CD4-positive, alpha-beta T cell (primary cell): ENCODE measurements at regions not wholly inside any gene's neighbourhood (a gene's known extent, or its start where the extent isn't known, plus 50 kb on each side); places are given as distances from the start of the nearest gene placed in this dataset.
"Not testable (repeated sequence)": the region's sequence is repeated elsewhere in the genome, so short reads cannot be mapped to it uniquely, and the experiment has no call there.

Source experiments
- ATAC-seq: fragments of 200-7000 bp; cut with Tn5 transposase; one replicate; pipeline ENCODE4 v1.10.0; 2022; ENCODE audit warnings: mild to moderate bottlenecking; ENCODE audit not compliant: poor library complexity
- CTCF ChIA-PET: fragments of 350-600 bp; sonication (Branson Sonifier 250); formaldehyde crosslinking; loops from one replicate; lab custom pipeline; 2021; ENCODE audit warnings: antibody characterized with exemption, inconsistent platforms; lab: Charles Lee
- POLR2A ChIA-PET: fragments of 350-600 bp; sonication (Branson Sonifier 250); formaldehyde crosslinking; loops from one replicate; lab custom pipeline; 2021; ENCODE audit warnings: antibody characterized with exemption, inconsistent platforms; lab: Charles Lee
- DNase-seq, 14 experiments: peaks; one replicate each; pipeline ENCODE4 v3.0.0-alpha.2; 2013 to 2020; ENCODE audit warnings: mixed read lengths in 2 of 14
- H3K27ac ChIP-seq, 2 donors: one replicate each; pipeline versions ENCODE4 v1.5.1 to v1.7.0; 2013; ENCODE audit warnings: low read length in 2 of 2, low read depth in 1 of 2, mild to moderate bottlenecking in 1 of 2
- H3K27me3 ChIP-seq, 2 experiments: 1 replicate in 1 of 2; 2 replicates in 1 of 2; pipeline versions ENCODE4 v1.6.1 to v1.7.0; 2013; ENCODE audit warnings: low read length in 2 of 2, control low read depth in 1 of 2, mild to moderate bottlenecking in 1 of 2, moderate library complexity in 1 of 2; ENCODE audit not compliant: insufficient read depth in 2 of 2, control insufficient read depth in 1 of 2
- H3K36me3 ChIP-seq: one replicate; pipeline ENCODE4 v1.6.1; 2013; ENCODE audit warnings: low read length, control low read depth; ENCODE audit not compliant: insufficient read depth
- H3K4me1 ChIP-seq: one replicate; pipeline ENCODE4 v1.6.1; 2013; ENCODE audit warnings: low read length, control low read depth; ENCODE audit not compliant: insufficient read depth
- H3K4me3 ChIP-seq: one replicate; pipeline ENCODE4 v1.5.1; 2013; ENCODE audit warnings: mild to moderate bottlenecking, low read length, moderate library complexity
- H3K9me3 ChIP-seq, 2 experiments: 1 replicate in 1 of 2; 2 replicates in 1 of 2; pipeline versions ENCODE4 v1.6.1 to v1.7.0; 2013; ENCODE audit warnings: low read length in 2 of 2, mild to moderate bottlenecking in 2 of 2, control low read depth in 1 of 2, moderate library complexity in 1 of 2; ENCODE audit not compliant: control insufficient read depth in 1 of 2, insufficient read depth in 1 of 2
- H3K27ac Mint-ChIP-seq: one replicate; pipeline ENCODE4 v1.8.0; 2020; ENCODE audit warnings: mixed read lengths
- H3K27me3 Mint-ChIP-seq: one replicate; pipeline ENCODE4 v1.8.0; 2021; ENCODE audit warnings: mixed read lengths
- H3K36me3 Mint-ChIP-seq: one replicate; pipeline ENCODE4 v1.8.0; 2021; ENCODE audit warnings: low read depth, mixed read lengths
- H3K4me1 Mint-ChIP-seq: one replicate; pipeline ENCODE4 v1.8.0; 2021; ENCODE audit warnings: low read depth, mixed read lengths
- H3K4me3 Mint-ChIP-seq: one replicate; pipeline ENCODE4 v1.8.0; 2020; ENCODE audit warnings: mild to moderate bottlenecking, mixed read lengths
- H3K9me3 Mint-ChIP-seq: one replicate; pipeline ENCODE4 v1.8.0; 2020; ENCODE audit warnings: mixed read lengths
- intact Hi-C, 2 experiments: fragments of 100-400 bp; cut with DNase I in 1 of 2; cut with micrococcal nuclease in 1 of 2; formaldehyde crosslinking; loops; one replicate each; pipeline versions ENCODE4 v1.15.1 to v1.9.0; 2023 to 2025; cut with DNase I, micrococcal nuclease
- TF ChIP-seq, protein P1 (sequence below): fragments of 200-600 bp; IDR thresholded peaks from one replicate; pipeline ENCODE4 v1.8.0; 2022; ENCODE audit warnings: antibody characterized with exemption, mild to moderate bottlenecking

DNA sequence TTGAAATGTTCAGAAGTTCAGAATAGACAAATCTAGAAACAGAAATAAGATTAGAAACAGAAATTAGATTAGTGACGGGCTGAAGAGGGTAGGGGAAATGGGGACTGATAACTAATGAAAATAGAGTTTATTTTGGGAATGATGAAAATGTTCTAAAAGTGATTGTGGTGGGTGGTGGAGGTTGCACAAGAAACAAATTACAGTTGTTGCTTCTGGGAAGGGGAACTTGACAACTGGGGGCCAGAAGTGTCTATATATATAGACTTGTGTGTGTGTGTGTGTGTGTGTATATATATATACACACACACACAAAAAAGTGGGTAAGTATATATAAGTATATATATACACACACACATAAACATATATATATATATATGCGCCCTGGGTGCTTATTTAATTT, 86.5 kb upstream of the RREB1 start:
- no peak overlapping the region for H3K4me3 ChIP-seq
- H3K27ac Mint-ChIP-seq, result no peak overlapping the region
- H3K36me3 Mint-ChIP-seq, result no peaks in the 10 kb centered on the region
- DNase-seq (no peak), ATAC-seq (no peak)
- no peaks in the 10 kb centered on the region for H3K4me1 ChIP-seq
- TF ChIP-seq, protein P1, sequence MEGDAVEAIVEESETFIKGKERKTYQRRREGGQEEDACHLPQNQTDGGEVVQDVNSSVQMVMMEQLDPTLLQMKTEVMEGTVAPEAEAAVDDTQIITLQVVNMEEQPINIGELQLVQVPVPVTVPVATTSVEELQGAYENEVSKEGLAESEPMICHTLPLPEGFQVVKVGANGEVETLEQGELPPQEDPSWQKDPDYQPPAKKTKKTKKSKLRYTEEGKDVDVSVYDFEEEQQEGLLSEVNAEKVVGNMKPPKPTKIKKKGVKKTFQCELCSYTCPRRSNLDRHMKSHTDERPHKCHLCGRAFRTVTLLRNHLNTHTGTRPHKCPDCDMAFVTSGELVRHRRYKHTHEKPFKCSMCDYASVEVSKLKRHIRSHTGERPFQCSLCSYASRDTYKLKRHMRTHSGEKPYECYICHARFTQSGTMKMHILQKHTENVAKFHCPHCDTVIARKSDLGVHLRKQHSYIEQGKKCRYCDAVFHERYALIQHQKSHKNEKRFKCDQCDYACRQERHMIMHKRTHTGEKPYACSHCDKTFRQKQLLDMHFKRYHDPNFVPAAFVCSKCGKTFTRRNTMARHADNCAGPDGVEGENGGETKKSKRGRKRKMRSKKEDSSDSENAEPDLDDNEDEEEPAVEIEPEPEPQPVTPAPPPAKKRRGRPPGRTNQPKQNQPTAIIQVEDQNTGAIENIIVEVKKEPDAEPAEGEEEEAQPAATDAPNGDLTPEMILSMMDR, result no peak
- no peaks in the 10 kb centered on the region for H3K4me1 Mint-ChIP-seq
- no peak overlapping the region for H3K4me3 Mint-ChIP-seq
- no peaks in the 10 kb centered on the region for H3K9me3 Mint-ChIP-seq
- ChIA-PET CTCF (no interaction called here), POLR2A (no interaction called here)
- H3K27me3 ChIP-seq, result peaks cover 0 to 6% of the 10 kb centered on the region in 2 experiments
- no peaks in the 10 kb centered on the region for H3K9me3 ChIP-seq
- intact Hi-C loops, result no loop called here
- peaks cover 4% of the 10 kb centered on the region for H3K27me3 Mint-ChIP-seq
- H3K36me3 ChIP-seq, result no peaks in the 10 kb centered on the region
- no peak overlapping the region for H3K27ac ChIP-seq

DNA sequence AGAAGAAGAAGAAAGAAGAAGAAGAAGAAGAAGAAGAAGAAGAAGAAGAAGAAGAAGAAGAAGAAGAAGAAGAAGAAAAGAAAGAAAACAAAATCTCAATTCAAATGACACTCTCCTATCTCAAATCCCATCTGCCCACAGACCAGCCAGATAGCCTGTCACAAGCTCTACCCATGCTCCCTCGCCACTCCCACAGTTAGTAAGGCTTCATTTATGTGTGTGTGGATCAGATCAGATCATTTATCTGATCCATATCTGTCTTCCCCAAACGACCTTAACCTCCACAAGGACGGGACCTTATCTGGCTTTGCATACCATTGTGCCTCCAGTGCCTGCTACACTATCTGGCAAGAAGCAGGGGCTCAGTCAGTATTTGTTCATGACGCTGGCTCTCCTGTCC, 81.9 kb upstream of the RREB1 start:
- ChIA-PET POLR2A (interaction anchor here (0.7 kb wide), 1 partner anchor 37 kb away, joined by 3 read pairs; no protein-coding TSS in a partner anchor), CTCF (no interaction called here)
- intact Hi-C loops, result no loop called here
- TF ChIP-seq, protein P1, result no peak
- no peak overlapping the region for H3K27ac ChIP-seq
- no peaks in the 10 kb centered on the region for H3K4me1 ChIP-seq
- ATAC-seq (no peak), DNase-seq (no peak)
- H3K27ac Mint-ChIP-seq, result no peak overlapping the region
- H3K4me3 ChIP-seq, result no peak overlapping the region
- H3K27me3 ChIP-seq, result peaks cover 0 to 6% of the 10 kb centered on the region in 2 experiments
- no peaks in the 10 kb centered on the region for H3K9me3 Mint-ChIP-seq
- no peaks in the 10 kb centered on the region for H3K36me3 Mint-ChIP-seq
- no peak overlapping the region for H3K4me3 Mint-ChIP-seq
- H3K4me1 Mint-ChIP-seq, result no peaks in the 10 kb centered on the region
- no peaks in the 10 kb centered on the region for H3K36me3 ChIP-seq
- peaks cover 0 to 4% of the 10 kb centered on the region in 2 experiments for H3K9me3 ChIP-seq
- H3K27me3 Mint-ChIP-seq, result peaks cover 4% of the 10 kb centered on the region

DNA sequence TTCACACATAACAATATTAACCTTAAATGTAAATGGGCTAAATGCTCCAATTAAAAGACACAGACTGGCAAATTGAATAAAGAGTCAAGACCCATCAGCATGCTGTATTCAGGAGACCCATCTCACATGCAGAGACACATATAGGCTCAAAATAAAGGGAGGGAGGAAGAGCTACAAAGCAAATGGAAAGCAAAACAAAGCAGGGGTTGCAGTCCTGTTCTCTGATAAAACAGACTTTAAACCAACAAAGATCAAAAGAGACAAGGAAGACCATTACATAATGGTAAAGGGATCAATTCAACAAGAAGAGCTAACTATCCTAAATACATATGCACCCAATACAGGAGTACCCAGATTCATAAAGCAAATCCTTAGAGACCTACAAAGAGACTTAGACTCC, 78.8 kb upstream of the RREB1 start:
- intact Hi-C loops, H3K9me3 ChIP-seq, H3K27me3 Mint-ChIP-seq, H3K4me1 ChIP-seq, H3K4me1 Mint-ChIP-seq, H3K36me3 Mint-ChIP-seq, POLR2A ChIA-PET, H3K27me3 ChIP-seq, H3K27ac ChIP-seq, H3K36me3 ChIP-seq, H3K4me3 ChIP-seq, H3K4me3 Mint-ChIP-seq, H3K27ac Mint-ChIP-seq, CTCF ChIA-PET, H3K9me3 Mint-ChIP-seq, ATAC-seq, DNase-seq: not testable (repeated sequence)

DNA sequence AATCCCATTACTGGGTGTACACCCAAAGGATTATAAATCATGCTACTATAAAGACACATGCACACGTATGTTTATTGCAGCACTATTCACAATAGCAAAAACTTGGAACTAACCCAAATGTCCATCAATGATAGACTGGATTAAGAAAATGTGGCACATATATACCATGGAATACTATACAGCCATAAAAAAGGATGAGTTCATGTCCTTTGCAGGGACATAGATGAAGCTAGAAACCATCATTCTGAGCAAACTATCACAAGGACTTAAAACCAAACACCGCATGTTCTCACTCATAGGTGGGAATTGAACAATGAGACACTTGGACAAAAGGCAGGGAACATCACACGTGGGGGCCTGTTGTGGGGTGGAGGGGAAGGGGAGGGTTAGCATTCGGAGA, 76.8 kb upstream of the RREB1 start:
- H3K4me1 ChIP-seq, H3K9me3 Mint-ChIP-seq, DNase-seq: not testable (repeated sequence)

More for the DNA sequence above, 76.8 kb upstream of the RREB1 start:
- H3K4me3 Mint-ChIP-seq, CTCF ChIA-PET, H3K27me3 Mint-ChIP-seq, H3K27ac Mint-ChIP-seq, intact Hi-C loops, H3K36me3 ChIP-seq, H3K27ac ChIP-seq, POLR2A ChIA-PET, H3K27me3 ChIP-seq, H3K4me1 Mint-ChIP-seq, ATAC-seq, H3K36me3 Mint-ChIP-seq, H3K4me3 ChIP-seq, H3K9me3 ChIP-seq: not testable (repeated sequence)
